SU-DHL-6 (cell line): ENCODE measurements at regions not wholly inside any gene's neighbourhood (a gene's known extent, or its start where the extent isn't known, plus 50 kb on each side); places are given as distances from the start of the nearest gene placed in this dataset.

Experiments used
- H2AFZ ChIP-seq: fragments of 200-600 bp; sonication (generic); 2 replicates; pipeline ENCODE4 v1.6.1; 2014; ENCODE audit warnings: low read depth, mild to moderate bottlenecking, moderate library complexity, mixed read lengths, antibody characterized with exemption, low read length; ENCODE audit not compliant: severe bottlenecking
- H3F3A ChIP-seq: fragments of 200-600 bp; shearing (Covaris generic); 2 replicates; pipeline ENCODE4 v1.6.0; 2016; ENCODE audit warnings: antibody characterized with exemption, mild to moderate bottlenecking; ENCODE audit not compliant: insufficient read depth
- H3K27ac ChIP-seq: fragments of 200-600 bp; sonication (generic); 2 replicates; pipeline ENCODE4 v1.5.1; 2016; ENCODE audit warnings: low read depth, mild to moderate bottlenecking, low read length, moderate library complexity, mixed read lengths
- H3K27me3 ChIP-seq: fragments of 200-600 bp; sonication (generic), shearing (Covaris generic); 2 replicates; pipeline ENCODE4 v1.6.0; 2014; ENCODE audit warnings: mild to moderate bottlenecking, low read length
- H3K36me3 ChIP-seq: fragments of 200-600 bp; sonication (generic); 2 replicates; pipeline ENCODE4 v1.6.1; 2014; ENCODE audit warnings: mild to moderate bottlenecking, low read length, mixed read lengths
- H3K4me2 ChIP-seq: fragments of 300-600, 200-600 bp; shearing (Covaris generic), sonication (generic); 2 replicates; pipeline ENCODE4 v1.6.0; 2014; ENCODE audit warnings: low read length, low read depth, mild to moderate bottlenecking; ENCODE audit not compliant: poor library complexity, severe bottlenecking
- H3K4me3 ChIP-seq: fragments of 200-600 bp; sonication (generic); 2 replicates; pipeline ENCODE4 v1.5.1; 2014; ENCODE audit warnings: antibody characterized with exemption, low read length, mild to moderate bottlenecking, mixed read lengths; ENCODE audit not compliant: insufficient read depth, poor library complexity, severe bottlenecking
- H3K79me2 ChIP-seq: fragments of 200-600 bp; sonication (generic); 2 replicates; pipeline ENCODE4 v1.6.1; 2014; ENCODE audit warnings: mild to moderate bottlenecking, low read length, moderate library complexity; ENCODE audit not compliant: insufficient read depth
- H3K9ac ChIP-seq: fragments of 200-600 bp; sonication (generic); 2 replicates; pipeline ENCODE4 v1.7.0; 2014; ENCODE audit warnings: mild to moderate bottlenecking, low read length
- H3K9me2 ChIP-seq: fragments of 200-600 bp; sonication (generic); replicated peaks from 2 replicates; pipeline ENCODE4 v1.6.1; 2014; ENCODE audit warnings: low read length; ENCODE audit not compliant: insufficient read depth
- H3K9me3 ChIP-seq: fragments of 200-600 bp; sonication (generic); 2 replicates; pipeline ENCODE4 v1.6.1; 2014; ENCODE audit warnings: low read length, mixed read lengths; ENCODE audit not compliant: insufficient read depth
- H4K20me1 ChIP-seq: fragments of 200-600 bp; sonication (generic); 2 replicates; pipeline ENCODE4 v1.6.1; 2014; ENCODE audit warnings: low read depth, mild to moderate bottlenecking, antibody characterized with exemption, low read length, moderate library complexity, mixed read lengths
- EZH2phosphoT487 ChIP-seq: fragments of 200-600 bp; sonication (generic), shearing (Covaris generic); conservative IDR thresholded peaks from 2 replicates; pipeline ENCODE4 v1.6.1; 2018; ENCODE audit warnings: mild to moderate bottlenecking, antibody characterized with exemption, low read length, moderate library complexity, mixed read lengths
- TF ChIP-seq, protein P1 (sequence below): fragments of 200-600 bp; sonication (generic); IDR thresholded peaks from one replicate; pipeline ENCODE4 v1.5.1; 2017; ENCODE audit warnings: antibody characterized with exemption, mild to moderate bottlenecking, low read length, moderate library complexity; ENCODE audit not compliant: insufficient read depth, poor library complexity, severe bottlenecking

- Histone ChIP-seq H3K27ac (no peak overlapping the region), H3K9me2 (no peaks in the 10 kb centered on the region), H3K9ac (no peak overlapping the region), H3K9me3 (no peaks in the 10 kb centered on the region), H3K4me3 (no peak overlapping the region), H2AFZ (no peak overlapping the region), H3K4me2 (no peak overlapping the region), H3K79me2 (no peaks in the 10 kb centered on the region), H3K36me3 (no peaks in the 10 kb centered on the region), H3K27me3 (no peaks in the 10 kb centered on the region), H4K20me1 (no peaks in the 10 kb centered on the region), H3F3A (no peaks in the 10 kb centered on the region)
- TF ChIP-seq EZH2phosphoT487 = no peak
- TF ChIP-seq, protein P1, sequence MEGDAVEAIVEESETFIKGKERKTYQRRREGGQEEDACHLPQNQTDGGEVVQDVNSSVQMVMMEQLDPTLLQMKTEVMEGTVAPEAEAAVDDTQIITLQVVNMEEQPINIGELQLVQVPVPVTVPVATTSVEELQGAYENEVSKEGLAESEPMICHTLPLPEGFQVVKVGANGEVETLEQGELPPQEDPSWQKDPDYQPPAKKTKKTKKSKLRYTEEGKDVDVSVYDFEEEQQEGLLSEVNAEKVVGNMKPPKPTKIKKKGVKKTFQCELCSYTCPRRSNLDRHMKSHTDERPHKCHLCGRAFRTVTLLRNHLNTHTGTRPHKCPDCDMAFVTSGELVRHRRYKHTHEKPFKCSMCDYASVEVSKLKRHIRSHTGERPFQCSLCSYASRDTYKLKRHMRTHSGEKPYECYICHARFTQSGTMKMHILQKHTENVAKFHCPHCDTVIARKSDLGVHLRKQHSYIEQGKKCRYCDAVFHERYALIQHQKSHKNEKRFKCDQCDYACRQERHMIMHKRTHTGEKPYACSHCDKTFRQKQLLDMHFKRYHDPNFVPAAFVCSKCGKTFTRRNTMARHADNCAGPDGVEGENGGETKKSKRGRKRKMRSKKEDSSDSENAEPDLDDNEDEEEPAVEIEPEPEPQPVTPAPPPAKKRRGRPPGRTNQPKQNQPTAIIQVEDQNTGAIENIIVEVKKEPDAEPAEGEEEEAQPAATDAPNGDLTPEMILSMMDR = no peak
These were observed 111.8 kb upstream of the DPH6 start for GRCh38 chr15:35657679-35658311.

DNA sequence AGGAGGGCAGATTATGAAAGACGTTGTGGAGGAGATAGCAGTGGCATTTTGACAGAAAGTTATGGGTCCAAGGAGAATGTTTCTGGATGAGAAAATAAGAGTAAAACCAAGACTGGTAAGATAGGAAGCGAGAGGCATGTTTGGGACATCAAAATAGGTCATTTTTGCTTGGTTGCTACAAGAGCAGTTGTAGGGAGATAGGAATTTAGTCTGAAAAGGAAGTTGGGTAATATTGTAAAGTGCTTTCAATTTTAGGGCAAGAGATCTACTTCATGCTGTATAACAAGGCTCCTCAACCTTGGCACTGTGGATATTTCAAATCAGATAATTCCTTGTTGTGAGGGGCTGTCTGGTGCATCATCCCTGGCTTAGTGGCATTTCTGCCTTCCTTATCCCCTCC lies 118.0 kb upstream of the DPH6 start:
- Histone ChIP-seq H3K9me3 (no peaks in the 10 kb centered on the region), H3K79me2 (no peaks in the 10 kb centered on the region), H3K4me3 (no peak overlapping the region), H3K27me3 (no peaks in the 10 kb centered on the region), H3K9ac (no peak overlapping the region), H3K27ac (no peak overlapping the region), H3K36me3 (no peaks in the 10 kb centered on the region), H3K4me2 (no peak overlapping the region), H3K9me2 (peaks cover 5% of the 10 kb centered on the region; the same call in 1 of the 2 replicates), H4K20me1 (no peaks in the 10 kb centered on the region), H2AFZ (no peak overlapping the region), H3F3A (no peaks in the 10 kb centered on the region)
- TF ChIP-seq EZH2phosphoT487 = no peak
- TF ChIP-seq, protein P1 = no peak

GRCh38 chr15:35665896-35666536 lies 120.1 kb upstream of the DPH6 start:
- no peaks in the 10 kb centered on the region for H3F3A ChIP-seq
- no peak overlapping the region for H3K4me3 ChIP-seq
- H3K27ac ChIP-seq = no peak overlapping the region
- no peak overlapping the region for H3K4me2 ChIP-seq
- no peaks in the 10 kb centered on the region for H4K20me1 ChIP-seq
- TF ChIP-seq EZH2phosphoT487 = no peak
- TF ChIP-seq, protein P1 = no peak
- H3K9me2 ChIP-seq = peaks cover 5% of the 10 kb centered on the region; the same call in 1 of the 2 replicates
- H2AFZ ChIP-seq = no peak overlapping the region
- H3K9ac ChIP-seq = no peak overlapping the region
- no peaks in the 10 kb centered on the region for H3K36me3 ChIP-seq
- no peaks in the 10 kb centered on the region for H3K79me2 ChIP-seq
- H3K9me3 ChIP-seq = no peaks in the 10 kb centered on the region
- no peaks in the 10 kb centered on the region for H3K27me3 ChIP-seq
